ENCODE measurements at regions not wholly inside any gene's neighbourhood (a gene's known extent, or its start where the extent isn't known, plus 50 kb on each side); places are given as distances from the start of the nearest gene placed in this dataset.
"Not testable (repeated sequence)": the region's sequence is repeated elsewhere in the genome, so short reads cannot be mapped to it uniquely, and the experiment has no call there.

DNA sequence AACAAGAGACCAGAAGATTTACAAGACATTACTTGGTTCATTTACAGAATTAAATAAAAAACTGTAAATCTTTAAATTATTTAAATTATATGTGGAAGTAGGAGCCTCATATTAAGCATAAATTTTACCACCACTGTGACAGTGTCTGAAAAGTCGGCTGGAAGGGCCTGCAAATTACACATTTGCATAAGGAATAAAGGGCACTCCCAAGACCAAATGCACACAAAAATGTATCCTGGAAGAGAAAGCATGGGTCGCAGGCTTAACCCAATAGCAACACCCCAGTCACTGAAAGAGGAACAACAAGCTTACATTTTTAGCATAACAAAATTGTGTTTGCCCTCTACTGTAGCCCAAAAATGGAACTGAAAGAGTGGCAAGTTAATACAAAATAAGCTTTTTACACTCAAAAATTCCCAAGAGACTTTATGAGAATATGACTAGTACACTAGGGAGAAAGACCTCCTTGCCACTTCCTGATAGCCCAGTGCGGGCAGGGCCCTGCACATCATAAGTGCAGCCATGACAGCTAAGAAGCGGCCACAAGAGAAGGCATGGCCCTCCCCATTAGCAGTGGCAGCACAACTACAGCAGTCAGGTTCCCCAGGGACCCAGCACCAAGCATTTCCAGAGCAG, 482.0 kb downstream of the DTWD2 start:
- H3K4me3 ChIP-seq = no peak overlapping the region

DNA sequence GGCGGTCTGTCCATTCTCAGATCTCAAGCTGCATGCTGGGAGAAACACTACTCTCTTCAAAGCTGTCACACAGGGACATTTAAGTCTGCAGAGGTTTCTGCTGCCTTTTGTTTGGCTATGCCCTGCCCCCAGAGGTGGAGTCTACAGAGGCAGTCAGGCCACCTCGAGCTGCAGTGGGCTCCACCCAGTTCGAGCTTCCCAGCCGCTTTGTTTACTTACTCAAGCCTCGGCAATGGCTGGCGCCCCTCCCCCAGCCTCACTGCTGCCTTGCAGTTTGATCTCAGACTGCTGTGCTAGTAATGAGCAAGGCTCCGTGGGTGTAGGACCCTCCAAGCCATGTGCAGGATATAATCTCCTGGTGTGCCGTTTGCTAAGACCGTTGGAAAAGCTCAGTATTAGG, 486.1 kb downstream of the DTWD2 start:
- H3K36me3 ChIP-seq; DNase-seq (ENCODE audit: extremely low spot score in 2 of 2); H3K27me3 ChIP-seq; H3K4me3 ChIP-seq; intact Hi-C loops (cut with DNase I); H3K9me3 ChIP-seq; H3K4me1 ChIP-seq; H3K27ac ChIP-seq: not testable (repeated sequence)

More for the DNA sequence above, 482.0 kb downstream of the DTWD2 start:
- H3K27ac ChIP-seq = no peak overlapping the region
- no peaks in the 10 kb centered on the region for H3K9me3 ChIP-seq
- no peaks in the 10 kb centered on the region for H3K36me3 ChIP-seq
- no peak for TF ChIP-seq POLR2A (IDR thresholded peaks at IDR 0.05)
- TF ChIP-seq, protein P1, sequence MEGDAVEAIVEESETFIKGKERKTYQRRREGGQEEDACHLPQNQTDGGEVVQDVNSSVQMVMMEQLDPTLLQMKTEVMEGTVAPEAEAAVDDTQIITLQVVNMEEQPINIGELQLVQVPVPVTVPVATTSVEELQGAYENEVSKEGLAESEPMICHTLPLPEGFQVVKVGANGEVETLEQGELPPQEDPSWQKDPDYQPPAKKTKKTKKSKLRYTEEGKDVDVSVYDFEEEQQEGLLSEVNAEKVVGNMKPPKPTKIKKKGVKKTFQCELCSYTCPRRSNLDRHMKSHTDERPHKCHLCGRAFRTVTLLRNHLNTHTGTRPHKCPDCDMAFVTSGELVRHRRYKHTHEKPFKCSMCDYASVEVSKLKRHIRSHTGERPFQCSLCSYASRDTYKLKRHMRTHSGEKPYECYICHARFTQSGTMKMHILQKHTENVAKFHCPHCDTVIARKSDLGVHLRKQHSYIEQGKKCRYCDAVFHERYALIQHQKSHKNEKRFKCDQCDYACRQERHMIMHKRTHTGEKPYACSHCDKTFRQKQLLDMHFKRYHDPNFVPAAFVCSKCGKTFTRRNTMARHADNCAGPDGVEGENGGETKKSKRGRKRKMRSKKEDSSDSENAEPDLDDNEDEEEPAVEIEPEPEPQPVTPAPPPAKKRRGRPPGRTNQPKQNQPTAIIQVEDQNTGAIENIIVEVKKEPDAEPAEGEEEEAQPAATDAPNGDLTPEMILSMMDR (IDR thresholded peaks at IDR 0.05) = no peak
- TF ChIP-seq POLR2AphosphoS5 (IDR thresholded peaks at IDR 0.05; ENCODE audit: insufficient read depth in 1 of 2, low read depth in 1 of 2) = no peak
- no peaks in the 10 kb centered on the region for H3K27me3 ChIP-seq
- no peak for DNase-seq (ENCODE audit: extremely low spot score in 2 of 2)
- intact Hi-C loops (cut with DNase I) = no loop called here
- no peaks in the 10 kb centered on the region for H3K4me1 ChIP-seq

DNA sequence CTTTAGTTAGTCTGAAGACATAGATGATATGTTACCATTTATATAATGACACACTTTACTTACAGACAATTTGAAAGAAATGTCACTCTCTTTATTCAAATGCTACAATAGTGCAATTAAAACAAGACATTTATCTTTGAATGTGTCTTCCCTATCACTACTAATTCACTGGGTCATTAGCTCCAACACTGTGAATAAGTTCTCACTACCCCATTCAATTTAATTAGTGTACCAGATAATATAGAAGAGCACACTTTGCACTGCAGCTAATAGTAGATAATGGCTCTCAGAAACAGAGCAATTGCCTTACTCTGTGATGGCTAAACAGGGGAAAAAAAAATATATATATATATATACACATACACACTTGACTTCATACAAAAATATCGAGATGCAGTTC, 497.0 kb downstream of the DTWD2 start:
- Histone ChIP-seq H3K4me3 (no peak overlapping the region), H3K27ac (no peak overlapping the region), H3K36me3 (no peaks in the 10 kb centered on the region), H3K9me3 (no peaks in the 10 kb centered on the region), H3K4me1 (no peaks in the 10 kb centered on the region), H3K27me3 (no peaks in the 10 kb centered on the region)
- TF ChIP-seq POLR2A (IDR thresholded peaks at IDR 0.05) = no peak
- no peak for TF ChIP-seq POLR2AphosphoS5 (IDR thresholded peaks at IDR 0.05; ENCODE audit: insufficient read depth in 1 of 2, low read depth in 1 of 2)
- TF ChIP-seq, protein P1 (IDR thresholded peaks at IDR 0.05) = no peak
- no peak for DNase-seq (ENCODE audit: extremely low spot score in 2 of 2)
- intact Hi-C loops (cut with DNase I) = no loop called here

GRCh38 chr5:118486647-118487225, 501.6 kb downstream of the DTWD2 start:
- H3K4me1 ChIP-seq = no peaks in the 10 kb centered on the region
- H3K36me3 ChIP-seq = no peaks in the 10 kb centered on the region
- no peak overlapping the region for H3K27ac ChIP-seq
- DNase-seq (ENCODE audit: extremely low spot score in 2 of 2) = no peak
- no peaks in the 10 kb centered on the region for H3K27me3 ChIP-seq
- intact Hi-C loops (cut with DNase I) = no loop called here
- TF ChIP-seq POLR2AphosphoS5 (IDR thresholded peaks at IDR 0.05; ENCODE audit: insufficient read depth in 1 of 2, low read depth in 1 of 2) = no peak
- TF ChIP-seq, protein P1 (IDR thresholded peaks at IDR 0.05) = no peak
- no peak for TF ChIP-seq POLR2A (IDR thresholded peaks at IDR 0.05)
- H3K9me3 ChIP-seq = no peaks in the 10 kb centered on the region
- H3K4me3 ChIP-seq = no peak overlapping the region

DNA sequence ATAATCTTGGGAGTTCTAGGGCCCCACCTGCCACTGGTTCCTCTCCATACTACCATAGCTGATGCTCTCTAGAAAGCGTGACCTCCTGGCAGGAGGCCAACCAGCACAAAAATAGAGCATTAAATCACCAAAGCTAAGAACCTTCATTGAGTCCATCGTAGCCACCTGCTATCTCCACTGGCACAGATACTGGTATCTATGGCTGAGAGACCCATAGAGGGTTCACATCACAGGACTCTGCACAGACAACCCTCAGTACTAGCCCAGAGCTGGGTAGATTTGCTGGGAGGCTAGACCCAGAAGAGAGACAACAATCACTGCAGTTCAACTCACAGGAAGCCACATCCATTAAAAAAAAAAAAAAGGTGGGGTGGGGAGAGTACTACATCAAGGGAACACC, 509.1 kb downstream of the DTWD2 start:
- H3K36me3 ChIP-seq = no peaks in the 10 kb centered on the region
- no peaks in the 10 kb centered on the region for H3K9me3 ChIP-seq
- H3K4me3 ChIP-seq = no peak overlapping the region
- H3K27ac ChIP-seq = no peak overlapping the region
- intact Hi-C loops (cut with DNase I) = no loop called here
- TF ChIP-seq POLR2AphosphoS5 (IDR thresholded peaks at IDR 0.05; ENCODE audit: insufficient read depth in 1 of 2, low read depth in 1 of 2) = no peak
- no peak for TF ChIP-seq POLR2A (IDR thresholded peaks at IDR 0.05)
- no peaks in the 10 kb centered on the region for H3K27me3 ChIP-seq
- H3K4me1 ChIP-seq = no peaks in the 10 kb centered on the region
- DNase-seq (ENCODE audit: extremely low spot score in 2 of 2) = no peak

DNA sequence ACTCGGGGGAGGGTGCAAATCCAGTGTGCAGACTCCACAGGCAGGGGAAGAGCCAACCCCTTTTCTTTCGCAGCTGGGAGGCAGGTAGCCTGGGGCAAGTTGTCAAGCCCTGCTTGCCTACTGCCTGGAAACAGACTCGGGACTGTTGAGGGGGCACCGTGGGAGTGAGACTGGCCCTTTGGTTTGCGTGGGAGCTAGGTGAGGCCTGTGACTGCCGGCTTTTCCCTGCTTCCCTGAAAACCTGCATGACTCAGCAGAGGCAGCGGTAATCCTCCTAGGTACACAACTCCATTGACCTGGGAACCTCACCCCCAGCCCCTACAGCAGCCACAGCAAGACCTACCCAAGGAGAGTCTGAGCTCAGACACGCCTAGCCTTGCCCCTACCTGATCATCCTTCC, 509.5 kb downstream of the DTWD2 start:
- no peak for DNase-seq (ENCODE audit: extremely low spot score in 2 of 2)
- TF ChIP-seq, protein P1 (IDR thresholded peaks at IDR 0.05) = no peak
- TF ChIP-seq POLR2A (IDR thresholded peaks at IDR 0.05) = no peak
- TF ChIP-seq POLR2AphosphoS5 (IDR thresholded peaks at IDR 0.05; ENCODE audit: insufficient read depth in 1 of 2, low read depth in 1 of 2) = no peak
- H3K9me3 ChIP-seq = no peaks in the 10 kb centered on the region
- no peaks in the 10 kb centered on the region for H3K4me1 ChIP-seq
- H3K4me3 ChIP-seq = no peak overlapping the region
- intact Hi-C loops (cut with DNase I) = no loop called here
- no peak overlapping the region for H3K27ac ChIP-seq
- H3K27me3 ChIP-seq = no peaks in the 10 kb centered on the region
- H3K36me3 ChIP-seq = no peaks in the 10 kb centered on the region

All from vagina (tissue), 2 donors.